ENCODE measurements at regions not wholly inside any gene's neighbourhood (a gene's known extent, or its start where the extent isn't known, plus 50 kb on each side); places are given as distances from the start of the nearest gene placed in this dataset.

DNA sequence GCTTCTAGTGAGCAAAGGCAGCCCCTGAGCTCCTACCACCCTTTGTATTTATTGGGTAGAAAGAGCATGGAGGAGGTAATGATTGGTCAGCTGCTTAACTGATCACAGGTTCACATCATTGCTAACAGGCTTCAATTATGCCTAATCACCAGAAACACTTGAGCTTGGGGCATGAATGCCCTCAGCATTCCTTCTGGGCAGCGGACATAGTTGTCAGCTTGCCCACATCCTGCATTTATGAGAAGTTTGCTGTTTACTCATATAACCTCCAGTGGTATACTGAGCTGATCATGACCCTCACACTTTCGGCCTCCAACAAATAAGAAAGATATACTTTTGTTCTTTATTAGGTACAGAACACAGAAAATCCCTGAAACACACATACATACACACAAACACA is 140.3 kb upstream of the ODAD2 start:
- Mint-ChIP-seq H3K36me3 (peaks cover 20 to 38% (median 24%) of the 10 kb centered on the region in 3 donors), H3K27ac (no peak overlapping the region), H3K4me1 (peaks cover 5 to 7% of the 10 kb centered on the region in 2 donors), H3K27me3 (ENCODE audit: low read depth in 3 of 3) (peaks cover 0 to 2% (median 1%) of the 10 kb centered on the region in 3 donors), H3K9me3 (peaks cover 7 to 31% (median 18%) of the 10 kb centered on the region in 6 donors), H3K4me3 (no peak overlapping the region)
- DNase-seq = no peak

DNA sequence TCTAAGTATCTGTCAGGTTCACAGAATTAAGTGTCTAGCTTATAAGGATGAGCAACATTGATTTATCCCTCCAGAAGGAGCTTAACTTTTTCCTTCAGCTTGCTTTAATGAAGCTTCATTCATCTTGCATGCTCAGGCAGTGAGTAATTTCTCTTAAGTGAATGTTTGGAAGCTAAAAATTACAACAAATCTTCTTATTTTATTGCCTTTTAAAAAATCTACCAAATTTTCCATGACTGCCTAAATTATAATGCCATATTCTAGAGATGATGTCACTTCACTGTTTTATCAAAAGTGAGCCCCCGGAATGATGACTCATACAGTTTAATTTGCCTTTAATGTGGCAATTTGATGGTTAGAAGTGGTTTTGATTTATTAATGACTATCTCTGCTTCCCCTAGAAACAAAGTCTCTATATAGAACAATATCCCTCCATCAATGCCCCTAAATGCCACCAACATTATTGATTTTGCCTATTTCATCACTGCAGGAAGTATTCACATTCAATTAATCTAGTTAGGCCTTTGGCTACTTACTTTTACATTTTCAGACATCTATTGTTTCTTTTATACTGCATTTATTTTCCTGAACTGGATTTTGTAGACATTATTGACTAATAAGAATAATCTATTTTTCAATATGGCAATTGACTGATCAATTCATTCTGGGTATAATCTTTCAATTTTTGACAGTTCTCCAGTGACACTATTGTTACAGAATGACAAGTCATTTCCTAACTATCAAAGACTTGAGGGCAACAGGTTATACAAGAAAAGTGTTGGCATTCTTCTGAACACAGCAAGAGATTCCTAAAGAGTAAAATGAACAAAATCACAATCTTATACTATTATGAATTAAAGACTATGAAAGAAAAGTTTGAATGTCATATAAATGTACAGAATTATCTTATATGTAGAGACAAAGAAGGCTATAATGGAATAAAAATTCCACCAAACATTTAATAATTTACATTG is 139.3 kb upstream of the ODAD2 start:
- peaks cover 0 to 4% (median 2%) of the 10 kb centered on the region in 3 donors for H3K27me3 Mint-ChIP-seq (ENCODE audit: low read depth in 3 of 3)
- no peak overlapping the region for H3K27ac Mint-ChIP-seq
- H3K36me3 Mint-ChIP-seq = peaks cover 25 to 42% (median 31%) of the 10 kb centered on the region in 3 donors
- H3K9me3 Mint-ChIP-seq = peaks cover 7 to 31% (median 18%) of the 10 kb centered on the region in 6 donors
- H3K4me3 Mint-ChIP-seq = no peak overlapping the region
- peaks cover 5 to 7% of the 10 kb centered on the region in 2 donors for H3K4me1 Mint-ChIP-seq
- no peak for DNase-seq

DNA sequence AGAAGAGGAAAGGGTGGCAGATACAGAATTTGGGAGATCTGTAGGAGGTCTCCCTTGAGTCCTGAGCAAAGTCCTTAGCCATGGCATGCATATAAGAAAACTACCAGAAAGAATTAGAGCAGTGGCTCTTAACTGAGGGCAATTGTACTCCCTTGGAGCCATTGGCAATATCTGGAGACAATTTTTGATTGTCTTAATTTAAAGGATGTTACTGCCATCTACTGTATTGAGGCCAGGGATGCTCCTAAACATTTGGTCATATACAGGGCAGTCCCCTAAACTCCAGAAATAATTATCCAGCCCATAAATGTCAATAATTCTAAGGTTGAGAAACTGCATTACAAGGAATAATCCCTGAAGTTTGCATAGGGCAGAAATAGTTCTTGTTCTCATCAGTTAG is 136.4 kb upstream of the ODAD2 start:
- Mint-ChIP-seq H3K4me1 (peaks cover 5 to 7% of the 10 kb centered on the region in 2 donors), H3K4me3 (no peak overlapping the region), H3K27me3 (ENCODE audit: low read depth in 3 of 3) (peaks cover 0 to 4% (median 2%) of the 10 kb centered on the region in 3 donors), H3K27ac (no peak overlapping the region), H3K36me3 (peaks cover 37 to 48% (median 38%) of the 10 kb centered on the region in 3 donors), H3K9me3 (peaks cover 7 to 31% (median 18%) of the 10 kb centered on the region in 6 donors)
- DNase-seq = no peak

GRCh38 chr10:28130267-28130666 is 131.4 kb upstream of the ODAD2 start:
- H3K4me1 Mint-ChIP-seq = peaks cover 18 to 19% of the 10 kb centered on the region in 2 donors
- H3K9me3 Mint-ChIP-seq = peaks cover under 1 to 9% (median 3%) of the 10 kb centered on the region in 6 donors
- H3K27me3 Mint-ChIP-seq (ENCODE audit: low read depth in 3 of 3) = peaks cover 0 to 3% (median 0%) of the 10 kb centered on the region in 3 donors
- H3K4me3 Mint-ChIP-seq = no peak overlapping the region
- H3K27ac Mint-ChIP-seq = no peak overlapping the region
- peaks cover 35 to 39% (median 37%) of the 10 kb centered on the region in 3 donors for H3K36me3 Mint-ChIP-seq
- no peak for DNase-seq

- Mint-ChIP-seq H3K36me3 (peaks cover 29 to 30% (median 29%) of the 10 kb centered on the region in 3 donors), H3K4me1 (peaks cover 23 to 26% of the 10 kb centered on the region in 2 donors), H3K4me3 (no peak overlapping the region), H3K9me3 (peaks cover 0 to 2% (median 0%) of the 10 kb centered on the region in 6 donors), H3K27ac (peak overlapping the region in 2 of 6 donors; percentile 1 to 73), H3K27me3 (ENCODE audit: low read depth in 3 of 3) (no peaks in the 10 kb centered on the region)
- no peak for DNase-seq
Observed at GRCh38 chr10:28127881-28128280, 129.0 kb upstream of the ODAD2 start.

DNA sequence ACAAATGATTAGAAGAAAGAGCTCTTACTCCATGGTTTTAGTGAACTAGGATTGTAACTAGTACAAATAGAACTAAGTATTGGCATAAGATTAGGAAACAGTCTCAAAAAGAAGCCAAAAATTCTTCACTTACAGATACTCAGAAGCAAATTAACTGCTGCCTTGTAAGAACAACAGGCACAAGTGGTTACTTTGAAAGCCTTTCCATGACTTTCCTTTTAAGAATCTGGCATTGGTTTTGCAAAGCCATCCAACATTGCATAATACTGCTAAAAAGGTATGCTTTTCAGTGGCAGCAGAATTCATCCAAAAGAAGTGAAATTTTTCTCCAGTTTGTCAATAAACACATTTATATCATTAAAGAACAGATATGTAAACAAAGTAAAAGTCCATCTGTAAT is 126.8 kb upstream of the ODAD2 start:
- Mint-ChIP-seq H3K36me3 (peaks cover 23 to 36% (median 31%) of the 10 kb centered on the region in 3 donors), H3K4me1 (peaks cover 23 to 26% of the 10 kb centered on the region in 2 donors), H3K27ac (no peak overlapping the region), H3K27me3 (ENCODE audit: low read depth in 3 of 3) (no peaks in the 10 kb centered on the region), H3K4me3 (no peak overlapping the region), H3K9me3 (peaks cover 0 to 2% (median 0%) of the 10 kb centered on the region in 6 donors)
- DNase-seq = no peak

DNA sequence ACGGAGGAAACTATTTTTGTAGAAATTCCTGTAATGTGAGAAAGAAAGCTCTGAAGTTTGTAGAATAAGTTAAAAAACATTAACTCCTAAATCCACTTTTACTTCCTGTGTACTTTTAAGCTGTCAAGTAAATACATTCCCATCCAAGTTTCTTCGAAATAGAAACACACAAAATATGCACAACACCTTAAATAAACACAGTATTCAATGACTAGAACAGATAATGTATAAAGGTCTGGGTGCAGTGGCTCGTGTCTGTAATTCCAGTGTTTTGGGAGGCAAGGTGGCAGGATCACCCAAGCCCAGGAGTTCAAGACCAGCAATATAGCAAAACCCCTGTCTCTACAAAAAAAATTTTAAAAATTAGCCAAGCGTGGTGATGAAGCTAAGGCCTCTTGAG is 121.9 kb upstream of the ODAD2 start:
- Mint-ChIP-seq H3K9me3 (no peaks in the 10 kb centered on the region), H3K4me3 (no peak overlapping the region), H3K27ac (no peak overlapping the region), H3K4me1 (peaks cover 4 to 7% of the 10 kb centered on the region in 2 donors), H3K27me3 (ENCODE audit: low read depth in 3 of 3) (no peaks in the 10 kb centered on the region), H3K36me3 (peaks cover 25 to 30% (median 25%) of the 10 kb centered on the region in 3 donors)
- no peak for DNase-seq

- no peak for DNase-seq
- no peak overlapping the region for H3K27ac Mint-ChIP-seq
- H3K4me3 Mint-ChIP-seq = no peak overlapping the region
Observed at GRCh38 chr10:28120043-28120749, 121.3 kb upstream of the ODAD2 start.

DNA sequence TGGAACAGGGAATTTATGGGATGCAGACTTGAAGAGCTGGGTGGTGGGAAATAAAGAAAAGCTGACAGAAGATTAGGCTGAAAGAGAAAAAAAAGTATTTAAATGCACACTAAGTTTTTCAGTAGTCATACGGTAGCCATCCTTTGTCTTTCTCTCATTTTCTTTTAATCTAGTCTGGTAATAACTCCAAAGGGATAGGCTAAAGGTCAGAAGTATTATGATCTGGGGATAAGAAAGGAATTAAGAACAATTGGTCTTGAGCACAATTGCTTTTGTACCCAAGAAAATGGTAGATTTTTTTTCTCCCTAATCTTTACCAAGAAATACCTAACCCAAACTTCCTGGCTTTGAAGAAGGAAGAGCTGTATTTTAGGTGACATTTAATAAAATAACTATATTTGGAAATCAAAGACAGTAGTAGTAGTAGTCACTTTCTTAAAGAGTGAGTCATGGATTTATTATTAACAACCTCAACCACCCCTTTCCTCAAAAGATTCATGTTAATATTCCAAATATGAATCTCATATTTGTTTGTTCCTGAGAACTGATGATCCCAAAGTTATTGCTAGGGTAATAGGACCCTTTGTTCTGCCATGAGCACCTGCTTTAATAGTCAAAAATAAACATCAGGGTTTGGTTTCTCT is 120.2 kb upstream of the ODAD2 start:
- no peak for DNase-seq
- Mint-ChIP-seq H3K27me3 (ENCODE audit: low read depth in 3 of 3) (no peaks in the 10 kb centered on the region), H3K27ac (no peak overlapping the region), H3K4me1 (no peaks in the 10 kb centered on the region), H3K9me3 (no peaks in the 10 kb centered on the region), H3K4me3 (no peak overlapping the region), H3K36me3 (peaks cover 21 to 29% (median 25%) of the 10 kb centered on the region in 3 donors)

More at GRCh38 chr10:28120043-28120749, 121.3 kb upstream of the ODAD2 start:
- peaks cover 4 to 7% of the 10 kb centered on the region in 2 donors for H3K4me1 Mint-ChIP-seq
- no peaks in the 10 kb centered on the region for H3K27me3 Mint-ChIP-seq (ENCODE audit: low read depth in 3 of 3)
- no peaks in the 10 kb centered on the region for H3K9me3 Mint-ChIP-seq
- H3K36me3 Mint-ChIP-seq = peaks cover 25 to 30% (median 25%) of the 10 kb centered on the region in 3 donors

DNA sequence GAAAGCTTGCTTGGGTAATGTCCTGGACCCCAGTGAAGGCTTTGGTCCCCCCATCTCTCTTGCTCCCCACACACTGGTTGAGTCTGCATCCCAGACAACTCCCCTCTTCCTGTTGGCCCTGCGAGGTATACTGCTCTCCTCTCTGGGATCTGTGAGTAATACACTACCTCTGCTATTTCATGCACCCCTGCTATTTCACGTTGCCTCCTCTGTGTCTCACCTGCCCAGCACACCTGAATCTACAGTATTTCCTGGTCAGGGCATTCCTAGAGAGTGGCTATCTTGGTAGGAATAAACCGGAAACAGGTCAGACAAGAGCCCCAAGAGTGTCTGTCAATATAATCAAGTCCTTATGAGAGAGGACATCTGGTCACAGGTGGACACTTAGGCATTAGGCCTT is 114.3 kb upstream of the ODAD2 start:
- Mint-ChIP-seq H3K9me3 (no peaks in the 10 kb centered on the region), H3K4me3 (no peak overlapping the region), H3K4me1 (no peaks in the 10 kb centered on the region), H3K27ac (no peak overlapping the region), H3K27me3 (ENCODE audit: low read depth in 3 of 3) (peaks cover 0 to 2% (median 0%) of the 10 kb centered on the region in 3 donors), H3K36me3 (peaks cover 0 to 11% (median 5%) of the 10 kb centered on the region in 3 donors)
- no peak for DNase-seq

- H3K4me1 Mint-ChIP-seq = peaks cover 0 to 4% of the 10 kb centered on the region in 2 donors
- H3K36me3 Mint-ChIP-seq = peaks cover 3 to 11% (median 8%) of the 10 kb centered on the region in 3 donors
- H3K27ac Mint-ChIP-seq = no peak overlapping the region
- H3K27me3 Mint-ChIP-seq (ENCODE audit: low read depth in 3 of 3) = peaks cover 0 to 2% (median 0%) of the 10 kb centered on the region in 3 donors
- no peak for DNase-seq
- H3K9me3 Mint-ChIP-seq = no peaks in the 10 kb centered on the region
- H3K4me3 Mint-ChIP-seq = no peak overlapping the region
Observed at GRCh38 chr10:28111712-28112111, 112.8 kb upstream of the ODAD2 start.

GRCh38 chr10:28105561-28105960 is 106.7 kb upstream of the ODAD2 start:
- H3K27ac Mint-ChIP-seq = no peak overlapping the region
- peaks cover 0 to 6% of the 10 kb centered on the region in 2 donors for H3K4me1 Mint-ChIP-seq
- peaks cover 0 to 2% (median 0%) of the 10 kb centered on the region in 3 donors for H3K27me3 Mint-ChIP-seq (ENCODE audit: low read depth in 3 of 3)
- DNase-seq = no peak
- H3K4me3 Mint-ChIP-seq = no peak overlapping the region
- no peaks in the 10 kb centered on the region for H3K9me3 Mint-ChIP-seq
- peaks cover 0 to 13% (median 10%) of the 10 kb centered on the region in 3 donors for H3K36me3 Mint-ChIP-seq

DNA sequence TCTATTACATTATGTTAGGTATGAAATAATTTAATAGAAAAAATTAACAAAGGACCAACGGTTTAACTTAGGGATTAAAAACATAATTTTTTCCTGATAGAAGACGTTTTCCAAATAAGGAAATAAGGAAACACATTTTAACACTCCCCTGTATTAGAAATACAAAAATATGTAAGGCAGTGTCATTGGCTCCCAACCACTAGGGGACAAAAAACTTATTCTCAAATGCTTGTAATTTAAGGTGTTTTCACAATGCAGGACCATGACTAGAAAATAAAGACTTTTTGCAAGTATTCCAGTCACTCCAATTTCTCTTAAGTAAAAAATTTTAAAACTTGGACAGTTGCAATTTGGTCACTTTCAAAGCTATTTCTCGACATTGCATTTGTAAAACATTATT is 98.8 kb upstream of the ODAD2 start:
- Mint-ChIP-seq H3K9me3 (no peaks in the 10 kb centered on the region), H3K36me3 (peaks cover 0 to 3% (median 0%) of the 10 kb centered on the region in 3 donors), H3K4me3 (no peak overlapping the region), H3K27me3 (ENCODE audit: low read depth in 3 of 3) (peaks cover 0 to under 1% (median 0%) of the 10 kb centered on the region in 3 donors), H3K4me1 (no peaks in the 10 kb centered on the region), H3K27ac (no peak overlapping the region)
- no peak for DNase-seq

All from immature natural killer cell (primary cell).